NCI-H1048 (cell line): ENCODE measurements at regions not wholly inside any gene's neighbourhood (a gene's known extent, or its start where the extent isn't known, plus 50 kb on each side); places are given as distances from the start of the nearest gene placed in this dataset.

Source experiments
- DNase-seq: peaks from one replicate; lab custom pipeline; 2025; lab: John Stamatoyannopoulos, UW

DNA sequence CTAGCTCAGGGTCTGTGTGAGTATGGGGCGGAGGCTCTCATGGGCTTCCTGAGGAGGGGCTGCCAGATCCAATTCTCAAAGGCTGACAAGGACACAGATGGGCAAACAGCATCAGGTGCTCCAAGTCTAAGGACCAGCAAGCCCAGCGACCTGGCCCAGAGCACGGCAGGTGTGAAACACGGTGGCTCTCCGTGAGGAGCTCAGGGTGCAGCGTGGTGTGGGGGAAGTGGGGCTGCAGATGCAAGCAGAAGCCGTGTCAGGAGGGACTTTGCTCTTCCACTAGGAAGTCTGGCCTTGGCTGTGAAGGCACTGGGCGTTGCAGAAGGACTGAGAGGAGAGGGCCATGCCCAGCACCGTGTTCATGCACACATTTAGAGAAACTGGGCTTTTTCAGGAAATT is 420.0 kb downstream of the GADD45G start:
- DNase-seq = no peak

DNA sequence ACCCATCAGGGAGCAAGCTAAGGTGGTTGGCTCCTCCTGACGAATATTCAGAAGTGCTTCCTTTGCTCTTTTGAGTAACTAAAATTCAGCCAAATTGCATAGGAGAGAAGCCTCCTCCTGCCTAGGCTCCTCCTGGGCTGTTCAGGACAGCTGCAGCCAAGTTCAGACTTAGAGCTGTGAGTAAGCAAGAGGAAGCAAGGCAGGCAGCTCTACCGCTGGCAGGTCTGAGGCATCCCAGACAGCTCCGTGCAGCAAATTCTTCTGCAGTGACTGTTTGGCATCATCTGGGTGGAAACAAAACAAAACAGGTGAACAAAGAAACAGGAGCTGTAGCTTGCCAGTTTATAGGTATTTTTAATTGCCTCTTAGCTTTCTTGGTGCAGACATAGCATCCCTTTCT is 421.0 kb downstream of the GADD45G start:
- DNase-seq = no peak

DNA sequence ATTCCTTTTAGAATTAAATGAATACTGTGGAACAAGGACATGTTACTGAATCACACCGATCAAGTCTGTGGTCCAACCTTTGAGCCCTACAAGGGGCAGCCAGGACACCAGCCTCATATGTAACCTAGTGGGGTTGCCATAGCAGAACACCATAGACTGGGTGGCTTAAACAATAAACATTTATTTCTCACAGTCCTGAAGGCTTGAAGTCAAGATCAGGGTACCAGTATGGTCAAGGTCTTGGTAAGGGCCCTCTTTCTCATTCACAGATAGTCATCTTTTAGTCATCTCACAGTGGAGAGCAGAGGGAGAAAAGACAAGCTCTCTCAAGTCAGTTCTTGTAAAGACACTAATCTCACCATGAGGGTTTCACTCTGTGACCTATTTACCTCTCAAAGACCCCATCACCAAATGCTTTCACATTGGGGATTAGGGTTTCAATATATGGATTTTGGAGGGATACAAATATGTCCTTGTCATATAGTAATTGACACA is 422.5 kb downstream of the GADD45G start:
- no peak for DNase-seq

DNA sequence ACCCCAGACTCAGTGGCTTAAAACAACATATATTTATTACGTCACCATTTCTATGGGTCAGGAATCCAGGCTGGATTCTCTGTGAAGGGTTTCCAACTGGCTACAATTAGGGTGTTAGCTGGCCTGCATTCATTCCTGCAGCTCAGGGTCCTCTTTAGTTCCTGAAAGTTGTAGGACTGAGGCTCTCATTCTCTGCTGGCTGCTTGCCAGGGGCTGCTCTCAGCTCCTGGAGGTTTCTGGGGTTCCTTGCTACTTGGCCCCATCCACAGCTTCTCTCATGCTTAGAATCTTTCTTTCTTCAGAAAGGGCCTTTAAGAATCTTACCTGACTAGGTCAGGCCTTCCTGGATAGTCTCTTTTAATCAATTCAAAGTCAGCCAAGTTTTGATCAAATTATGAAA is 424.6 kb downstream of the GADD45G start:
- no peak for DNase-seq

DNA sequence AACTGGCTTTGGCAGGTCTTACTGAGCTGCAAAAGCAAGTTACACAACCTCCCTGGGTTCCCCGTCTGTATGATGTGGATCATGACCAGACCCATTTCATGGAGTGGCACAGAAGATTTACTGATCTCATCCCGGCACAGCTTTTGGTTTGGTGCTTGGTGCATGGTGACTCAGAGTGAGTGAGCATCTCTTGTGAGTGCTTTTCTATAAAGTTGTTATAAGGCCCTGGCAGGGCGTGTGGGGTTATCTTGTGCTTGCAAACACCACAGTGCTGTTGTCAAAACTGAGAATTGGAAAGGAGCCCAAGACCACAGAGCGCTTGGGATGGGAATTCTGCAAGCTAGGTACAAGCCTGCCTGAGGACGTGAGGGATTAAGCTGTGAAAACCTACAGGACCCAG is 425.2 kb downstream of the GADD45G start:
- DNase-seq = no peak

DNA sequence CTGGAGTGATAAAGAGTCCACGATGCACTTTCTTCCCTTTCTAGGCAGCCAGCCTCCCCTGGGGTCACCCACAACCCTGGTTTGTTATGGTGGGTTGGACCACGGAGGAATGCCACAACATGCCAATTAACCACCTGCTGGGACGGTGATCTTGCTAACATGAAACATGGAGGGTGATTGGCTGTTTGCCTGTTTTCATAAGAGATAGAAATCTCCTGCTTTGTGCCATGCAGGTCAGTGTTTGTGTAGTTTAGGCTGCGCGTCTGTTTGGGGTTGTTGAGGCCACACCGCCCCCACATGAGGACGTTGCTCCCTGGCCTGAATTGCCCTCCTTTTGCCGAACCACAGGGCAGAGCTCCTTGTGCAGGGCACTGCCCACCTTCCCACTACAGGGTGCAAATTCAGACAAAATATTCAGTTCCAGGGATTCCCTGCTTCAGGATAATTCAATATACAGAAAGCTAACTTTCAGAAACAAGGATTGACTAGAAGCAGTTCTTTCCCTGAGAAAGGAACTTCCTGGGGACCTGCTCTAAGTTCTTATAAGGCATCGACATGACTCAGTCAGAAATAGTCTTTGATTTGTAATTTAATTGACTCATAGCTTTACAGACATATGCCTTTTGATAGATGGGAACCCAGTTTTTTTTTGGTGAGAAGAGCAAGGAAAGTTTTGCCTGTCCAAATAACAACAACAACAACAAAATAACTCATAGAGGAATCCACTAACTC is 427.6 kb downstream of the GADD45G start:
- no peak for DNase-seq

DNA sequence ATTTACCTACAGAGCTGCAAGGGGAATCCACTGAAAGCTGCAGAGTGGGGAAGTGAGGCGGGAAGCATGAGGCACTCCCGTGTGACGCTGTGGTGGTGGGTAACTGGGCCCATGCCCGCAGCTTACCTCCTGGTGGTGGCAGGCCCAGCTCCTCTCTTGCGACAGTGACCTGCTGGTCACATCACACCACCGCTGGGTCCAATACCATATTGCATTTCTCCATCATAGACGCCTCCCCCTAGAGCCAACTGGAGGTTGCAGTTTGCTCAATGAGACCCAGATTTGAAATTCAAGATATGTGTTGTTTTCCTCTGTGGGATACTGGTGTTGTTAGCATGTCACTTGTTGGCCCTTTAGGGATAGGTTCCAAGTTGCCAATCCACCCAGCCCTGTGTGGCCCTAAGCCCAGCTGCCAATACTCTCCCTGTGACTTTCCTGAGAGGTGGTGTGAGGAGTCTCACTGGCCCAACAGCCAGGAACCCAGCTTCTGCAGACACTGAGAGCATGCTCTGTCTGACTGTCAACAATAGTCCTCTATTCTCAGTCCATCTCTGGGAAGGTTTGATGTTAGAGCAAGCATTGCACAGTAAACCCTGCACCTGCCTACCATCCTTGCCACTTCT is 428.3 kb downstream of the GADD45G start:
- DNase-seq = no peak

DNA sequence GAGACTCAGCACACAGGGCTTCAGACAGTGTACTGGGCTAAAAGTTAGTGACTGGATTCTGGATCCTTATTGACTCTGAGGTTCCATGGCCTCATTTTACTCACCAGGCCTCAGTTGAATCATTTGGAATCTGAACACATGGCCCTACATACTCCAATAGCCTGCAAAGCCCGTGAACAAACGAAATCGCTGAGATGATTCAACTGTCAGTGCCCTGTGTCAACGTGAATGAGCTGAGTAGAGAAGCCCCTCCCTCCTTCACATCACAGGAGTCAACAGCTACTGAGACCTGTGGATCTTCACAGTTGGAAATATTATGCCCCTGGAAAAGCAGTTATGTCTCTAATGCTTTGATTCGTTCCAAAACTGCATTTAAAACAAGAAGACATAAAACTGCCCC is 429.3 kb downstream of the GADD45G start:
- no peak for DNase-seq

DNA sequence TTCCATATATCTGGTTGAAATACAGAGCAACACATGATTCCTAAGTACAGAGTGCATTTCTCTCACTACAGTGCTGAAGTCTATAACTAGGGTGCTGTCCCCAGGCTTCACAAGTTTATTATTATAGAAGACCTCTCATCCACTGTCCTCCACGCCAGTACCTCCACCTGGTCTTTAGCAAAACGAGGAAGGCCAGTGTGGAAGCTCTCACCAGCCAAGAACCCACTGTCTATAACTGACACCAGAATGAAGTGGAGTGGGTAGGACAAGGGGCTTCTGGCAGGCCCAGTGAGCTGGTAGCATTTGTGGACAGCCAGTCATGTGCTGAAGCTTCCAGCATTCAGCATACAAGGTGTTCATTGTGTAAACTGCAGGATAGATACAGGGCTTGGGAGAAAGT is 430.7 kb downstream of the GADD45G start:
- DNase-seq = no peak

DNA sequence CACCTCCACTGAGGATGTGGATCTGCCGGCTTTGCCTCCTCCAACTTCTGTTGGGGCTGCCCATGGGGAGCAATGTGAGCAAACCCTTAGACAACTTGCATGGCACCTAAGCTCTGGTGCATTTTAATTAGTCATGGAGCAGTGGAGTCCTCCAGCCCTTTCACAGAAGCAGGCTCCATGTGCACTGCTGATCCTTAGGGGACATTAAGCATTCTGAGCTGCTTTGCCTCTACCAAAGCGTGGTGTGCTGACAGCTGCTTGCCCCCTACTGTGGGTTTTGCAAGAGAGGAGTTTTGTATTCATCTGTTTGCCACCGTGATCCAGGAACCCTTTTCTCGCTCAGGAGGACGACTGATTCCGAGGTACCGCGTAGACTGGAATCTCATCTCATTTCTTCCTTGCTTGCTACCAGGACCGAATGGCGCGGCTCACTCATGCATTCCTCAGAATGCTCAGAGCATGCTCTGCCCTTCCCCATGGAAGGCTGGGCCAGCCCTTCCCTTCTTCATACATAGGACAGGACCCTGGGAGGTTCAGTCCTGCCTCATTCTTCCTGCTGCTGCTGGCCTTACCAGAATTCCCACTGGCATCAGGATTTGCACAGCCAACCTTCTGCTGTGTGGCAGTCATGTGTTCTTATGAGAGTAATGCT is 432.5 kb downstream of the GADD45G start:
- no peak for DNase-seq

DNA sequence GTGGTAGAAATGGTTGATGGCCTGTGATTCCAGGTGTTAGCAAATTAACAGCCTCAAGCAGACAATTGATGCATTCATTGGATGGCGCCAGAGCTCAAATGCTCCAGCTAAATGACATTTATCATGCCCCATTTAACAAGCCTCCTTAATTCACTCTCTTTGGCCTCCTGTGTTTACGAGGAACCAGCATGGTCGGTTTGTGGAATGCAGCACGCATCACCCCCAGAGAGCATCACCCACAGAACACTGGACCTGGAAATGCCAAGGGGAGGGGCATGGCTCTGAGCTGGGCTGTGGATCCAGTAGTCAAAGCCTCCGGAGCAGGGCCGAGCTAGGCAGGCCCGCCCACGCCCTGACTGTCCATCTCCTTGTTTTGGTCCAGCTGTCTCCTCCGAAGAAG is 434.0 kb downstream of the GADD45G start:
- peak; percentile 55 for DNase-seq

DNA sequence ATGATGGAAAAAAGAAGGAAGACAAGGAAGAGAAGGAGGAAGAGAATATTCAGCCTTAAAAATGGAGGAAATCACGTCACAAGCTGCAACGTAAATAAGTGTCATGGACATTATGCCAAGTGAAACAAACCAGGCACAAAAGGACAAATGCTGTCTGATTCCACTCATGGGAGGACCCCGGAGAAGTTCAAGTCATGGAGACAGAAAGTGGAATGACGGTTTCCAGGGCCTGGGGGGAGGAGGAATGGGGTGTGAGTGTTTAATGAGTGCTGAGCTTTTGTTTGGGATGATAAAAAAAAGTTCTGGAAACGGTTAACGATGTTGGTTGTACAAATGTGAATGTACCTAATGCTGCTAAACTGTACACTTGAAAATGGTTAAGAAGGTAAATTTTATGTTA is 439.5 kb downstream of the GADD45G start:
- DNase-seq = no peak

DNA sequence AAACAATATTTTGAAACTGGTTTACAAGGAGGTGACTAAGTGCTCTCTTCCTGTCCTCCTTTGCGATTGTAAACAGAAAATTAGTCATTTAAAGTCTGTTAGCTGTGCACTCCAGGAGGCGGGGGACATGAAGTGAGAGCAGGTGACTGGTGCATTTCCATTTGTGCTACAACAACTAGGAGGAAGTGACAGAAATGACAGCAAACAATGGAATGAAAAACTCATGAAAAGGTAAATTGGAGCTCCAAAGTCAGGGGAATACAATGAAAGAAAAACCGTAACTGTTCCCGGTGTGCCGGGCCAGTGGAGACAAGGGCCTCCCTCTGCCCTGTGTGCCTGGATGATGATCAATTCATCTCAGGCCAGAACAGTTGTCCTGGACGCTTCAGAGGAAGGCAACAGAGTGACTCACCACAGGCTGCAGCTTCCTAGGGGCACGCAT is 439.9 kb downstream of the GADD45G start:
- DNase-seq = no peak

DNA sequence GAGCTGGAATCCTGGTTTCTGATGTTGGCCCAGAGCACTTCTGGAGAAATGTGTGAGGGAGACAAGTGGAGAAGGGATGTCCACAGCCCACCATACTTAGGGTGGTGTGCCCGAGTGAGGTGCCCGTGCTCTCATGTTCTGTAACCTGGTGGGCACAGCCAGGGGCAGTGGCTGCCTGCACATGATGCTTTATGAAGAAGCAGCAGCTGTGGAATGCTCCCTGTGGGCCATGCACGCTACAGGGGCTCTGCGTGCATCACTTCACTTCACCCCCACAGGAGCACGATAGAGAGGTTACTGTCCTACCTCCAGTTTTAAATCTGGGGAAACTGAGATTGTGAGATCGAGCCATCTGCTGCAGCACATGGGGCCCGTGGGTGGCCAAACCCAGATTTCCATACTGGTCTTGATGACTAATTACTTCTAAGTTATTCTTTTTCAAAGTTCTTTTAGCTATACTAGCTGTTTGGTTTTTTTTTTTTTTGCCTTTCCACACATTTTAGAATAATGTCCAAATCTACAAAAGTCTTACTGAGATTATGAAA is 441.6 kb downstream of the GADD45G start:
- DNase-seq = no peak

DNA sequence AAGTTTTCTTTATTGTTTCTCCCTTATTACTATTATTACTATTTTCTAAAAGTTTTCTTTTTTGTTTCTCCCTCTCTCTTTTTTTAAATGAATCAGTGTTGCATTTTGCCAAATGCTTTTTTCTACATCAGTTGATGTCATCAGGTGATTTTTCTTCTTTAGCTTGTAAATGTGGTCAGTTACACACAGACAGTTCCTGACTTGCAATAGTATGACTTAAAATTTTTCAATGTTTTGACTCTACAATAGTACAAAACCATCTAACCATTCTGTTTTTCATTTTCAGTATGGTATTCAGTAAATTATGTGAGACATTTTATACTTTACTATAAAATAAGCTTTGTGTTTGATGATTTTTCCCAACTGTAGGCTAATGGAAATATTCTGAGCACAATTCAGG is 443.0 kb downstream of the GADD45G start:
- no peak for DNase-seq

DNA sequence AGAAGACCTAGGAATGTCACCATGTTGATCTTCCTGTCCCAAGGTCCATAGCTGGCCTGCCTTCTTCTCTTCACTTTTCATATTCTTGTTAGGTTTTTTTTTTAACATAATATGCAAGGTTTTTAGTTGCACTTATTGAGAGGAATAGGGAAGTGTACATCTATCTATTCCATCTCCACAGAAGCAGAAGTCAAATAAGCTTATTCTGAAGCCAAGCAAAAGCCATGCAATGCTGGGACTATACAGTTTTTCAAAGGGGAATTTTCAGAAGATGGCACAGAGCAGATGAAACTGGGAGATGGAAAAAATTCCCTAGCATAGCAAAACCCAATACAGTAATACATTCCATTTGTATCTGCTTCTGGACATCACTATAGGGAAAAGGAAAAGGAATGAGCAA is 447.6 kb downstream of the GADD45G start:
- DNase-seq = no peak

DNA sequence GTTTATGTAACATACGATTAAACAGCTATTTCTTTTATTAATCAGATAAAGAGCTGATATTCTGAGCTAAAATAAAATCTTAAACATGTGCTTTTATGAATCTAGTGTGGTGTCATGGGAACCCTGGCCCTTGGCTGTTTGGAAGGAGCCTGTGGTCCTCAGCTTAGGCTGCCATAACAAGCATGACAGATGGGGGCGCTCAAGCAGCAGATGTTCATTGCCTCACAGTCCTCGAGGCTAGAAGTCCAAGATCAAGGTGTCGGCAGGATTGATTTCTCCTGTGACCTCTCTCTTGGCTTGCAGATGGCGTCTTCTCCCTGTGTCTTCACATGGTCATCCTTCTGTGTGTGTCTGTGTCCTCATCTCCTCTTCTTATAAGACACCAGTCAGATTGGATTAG is 448.2 kb downstream of the GADD45G start:
- no peak for DNase-seq

DNA sequence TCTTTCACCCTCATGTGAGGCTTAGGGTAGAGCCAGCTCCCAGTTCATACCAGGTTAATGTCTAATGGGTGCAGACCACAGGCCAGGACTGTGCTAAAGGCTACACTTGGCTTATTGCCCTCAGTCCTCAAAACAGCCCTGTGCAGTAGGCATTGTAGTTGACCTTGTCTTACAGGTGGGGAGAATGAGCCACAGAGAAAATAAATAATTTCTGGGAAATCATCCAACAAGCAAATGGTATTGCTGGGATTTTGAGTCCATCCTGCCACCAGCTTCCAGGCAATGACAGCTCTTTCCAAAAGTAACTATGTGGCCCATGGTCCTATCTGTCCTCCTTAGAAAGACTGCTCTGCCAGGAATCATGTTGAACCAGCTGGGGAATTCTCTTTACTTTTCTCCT is 450.0 kb downstream of the GADD45G start:
- DNase-seq = no peak

DNA sequence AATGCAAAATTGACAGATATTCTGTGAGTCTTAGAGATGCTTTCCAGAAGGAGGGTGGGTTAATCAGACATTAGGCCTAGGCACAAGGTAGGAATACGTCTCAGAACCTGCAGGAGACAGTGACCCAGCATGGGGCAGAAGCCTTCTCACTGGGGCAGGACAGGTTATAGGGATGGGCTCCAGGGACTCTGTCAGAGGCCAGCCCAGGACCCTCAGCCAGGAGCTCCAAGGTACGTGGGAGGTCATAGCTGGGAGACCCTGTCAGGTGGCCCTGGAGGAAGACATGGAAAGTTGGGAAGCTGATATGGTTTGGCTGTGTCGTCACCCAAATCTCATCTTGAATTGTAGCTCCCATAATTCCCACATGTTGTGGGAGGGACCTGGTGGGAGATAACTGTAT is 450.4 kb downstream of the GADD45G start:
- DNase-seq = no peak

DNA sequence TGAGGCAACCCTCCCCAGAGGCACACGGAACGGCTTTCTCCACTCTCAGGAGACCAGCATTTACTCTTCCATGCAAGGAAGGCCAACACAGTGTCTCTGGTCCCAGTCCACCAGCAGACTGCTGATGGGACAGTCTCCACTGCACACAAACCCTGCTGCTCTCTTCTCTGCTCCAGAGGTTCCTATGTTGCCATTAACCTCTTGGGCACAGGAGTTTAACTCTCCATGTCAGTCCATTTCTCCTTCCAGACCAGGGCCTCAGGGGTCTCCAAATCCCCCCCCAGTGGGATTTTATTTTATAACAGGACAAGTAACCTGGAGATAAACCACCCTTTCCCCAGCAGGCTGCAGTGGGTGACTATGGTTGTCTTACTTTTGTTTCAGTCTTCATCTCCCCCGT is 452.5 kb downstream of the GADD45G start:
- DNase-seq = no peak

DNA sequence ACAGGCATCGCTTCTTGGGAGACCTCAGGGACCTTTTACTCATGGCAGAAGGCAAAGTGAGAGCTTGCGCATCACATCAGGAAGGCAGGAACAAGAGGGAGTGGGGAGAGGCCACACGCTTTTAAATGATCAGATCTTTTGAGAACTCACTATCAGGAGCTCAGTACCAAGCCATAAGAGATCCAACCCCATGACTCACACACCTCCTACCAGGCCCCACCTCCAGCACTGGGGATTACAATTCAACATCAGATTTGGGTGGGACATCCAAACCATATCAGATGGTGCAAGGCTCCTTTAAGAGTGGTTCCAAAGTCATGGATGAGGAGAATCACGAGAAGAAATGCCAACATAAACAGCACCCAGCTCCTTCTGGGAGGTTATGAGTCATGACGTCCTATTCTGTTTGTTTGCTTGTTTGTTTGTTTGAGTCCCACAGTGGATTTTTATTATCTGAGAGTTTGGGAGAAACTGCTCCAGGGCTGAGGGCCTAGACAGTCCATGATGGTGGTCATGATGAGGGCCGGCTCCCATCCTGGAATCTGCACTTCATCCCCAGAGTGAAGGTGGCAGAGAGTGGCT is 453.5 kb downstream of the GADD45G start:
- no peak for DNase-seq

DNA sequence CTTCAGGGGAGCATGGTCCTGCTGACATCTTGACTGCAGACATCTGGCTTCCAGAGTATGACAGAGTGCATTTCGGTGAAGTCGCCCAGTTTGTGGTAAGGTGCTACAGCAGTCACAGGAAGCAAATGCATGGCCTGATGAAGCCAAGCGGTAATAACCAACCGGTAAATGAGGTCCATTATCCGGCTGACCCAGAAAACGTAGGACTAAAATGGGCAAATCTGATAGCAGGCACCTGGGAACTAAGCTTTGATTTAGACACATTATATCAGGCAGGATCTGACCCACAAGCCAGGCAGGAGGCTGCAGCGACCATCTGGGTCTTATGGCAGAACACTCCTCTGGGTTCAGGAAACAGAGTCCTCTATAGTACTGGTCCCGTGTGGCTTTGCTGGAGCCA is 454.6 kb downstream of the GADD45G start:
- no peak for DNase-seq

DNA sequence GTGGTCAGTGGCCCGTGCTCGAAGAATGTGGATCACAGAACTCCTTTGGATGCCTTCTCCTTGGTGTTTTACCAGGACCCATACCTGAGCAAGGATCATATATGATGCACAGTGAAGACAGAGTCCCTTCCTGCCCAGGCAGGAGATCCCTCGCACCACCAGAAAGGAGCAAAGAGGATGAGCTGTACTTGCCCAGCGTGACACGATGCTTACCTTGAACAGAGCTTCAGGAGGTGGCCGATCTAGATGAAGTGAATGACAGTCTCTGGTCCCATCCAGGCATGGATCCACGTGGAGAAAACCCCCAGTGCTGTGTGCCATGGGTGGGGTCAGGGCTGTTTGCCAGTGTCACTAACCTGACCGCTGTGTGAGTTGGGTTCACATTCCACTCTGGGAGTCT is 455.4 kb downstream of the GADD45G start:
- no peak for DNase-seq
